Small intestine (tissue), 7 donors: ENCODE measurements at regions not wholly inside any gene's neighbourhood (a gene's known extent, or its start where the extent isn't known, plus 50 kb on each side); places are given as distances from the start of the nearest gene placed in this dataset.

Experiments
- DNase-seq, 2 donors: peaks; one replicate each; pipeline versions ENCODE4 v3.0.0 to v3.0.0-alpha.2; 2013
- FAIRE-seq: peaks from 2 replicates; lab custom pipeline; 2012; peaks lifted over from hg19 to GRCh38; lab: Jason Lieb, UNC
- H3K27ac ChIP-seq, 3 donors: one replicate each; pipeline ENCODE4 v1.5.1; 2013; ENCODE audit warnings: low read length in 2 of 3, mild to moderate bottlenecking in 2 of 3, control low read depth in 1 of 3, inconsistent platforms in 1 of 3, low read depth in 1 of 3, moderate library complexity in 1 of 3
- H3K27me3 ChIP-seq, 3 donors: one replicate each; pipeline ENCODE4 v1.6.1; 2013; ENCODE audit warnings: low read length in 3 of 3, inconsistent platforms in 1 of 3; ENCODE audit not compliant: control insufficient read depth in 3 of 3, insufficient read depth in 3 of 3
- H3K36me3 ChIP-seq, 3 donors: one replicate each; pipeline ENCODE4 v1.6.1; 2013; ENCODE audit warnings: low read length in 3 of 3, inconsistent platforms in 1 of 3, low read depth in 1 of 3, mild to moderate bottlenecking in 1 of 3, moderate library complexity in 1 of 3; ENCODE audit not compliant: control insufficient read depth in 3 of 3, insufficient read depth in 2 of 3
- H3K4me1 ChIP-seq, 3 donors: one replicate each; pipeline ENCODE4 v1.6.1; 2013; ENCODE audit warnings: low read length in 2 of 3, inconsistent platforms in 1 of 3, low read depth in 1 of 3, mild to moderate bottlenecking in 1 of 3, moderate library complexity in 1 of 3; ENCODE audit not compliant: control insufficient read depth in 3 of 3, insufficient read depth in 2 of 3
- H3K4me3 ChIP-seq, 3 donors: one replicate each; pipeline ENCODE4 v1.5.1; 2013; ENCODE audit warnings: low read length in 3 of 3, control low read depth in 1 of 3, inconsistent platforms in 1 of 3, low read depth in 1 of 3, mild to moderate bottlenecking in 1 of 3, moderate library complexity in 1 of 3
- H3K9me3 ChIP-seq, 2 donors: one replicate each; pipeline ENCODE4 v1.6.1; 2013; ENCODE audit warnings: low read depth in 1 of 2, low read length in 1 of 2; ENCODE audit not compliant: control insufficient read depth in 2 of 2, insufficient read depth in 1 of 2
- WGBS, 3 donors: extraction: QIAGEN DNeasy Blood & Tissue Kit; methylation state at CpG; one replicate each; pipeline ENCODE4 v1.1.7; 2013; 5-methylcytosine and 5-hydroxymethylcytosine counted together
- donor health status: healthy with polysubstance abuse.
- donor health status: control.
- donor health status: control.
- donor health status: Bipolar disorder and iron deficiency.
- donor health status: healthy.

- Histone ChIP-seq H3K4me3 (no peak overlapping the region), H3K27ac (peak overlapping the region; percentile 79 to 91 (median 81)), H3K9me3 (peaks cover 0 to 8% of the 10 kb centered on the region in 2 donors), H3K27me3 (no peaks in the 10 kb centered on the region), H3K4me1 (peaks cover 0 to 14% (median 2%) of the 10 kb centered on the region in 3 donors), H3K36me3 (no peaks in the 10 kb centered on the region)
- WGBS, 3 donors, result 85 to 90% (median 87%) methylated on average over 4 of the region's 4 CpGs
- no peak for FAIRE-seq
- DNase-seq, result no peak
These were observed 731.2 kb upstream of the IGFBP3 start for GRCh38 chr7:46652317-46652716.

- H3K27ac ChIP-seq, result peak overlapping the region; percentile 79 to 91 (median 81)
- peaks cover 0 to 14% (median 2%) of the 10 kb centered on the region in 3 donors for H3K4me1 ChIP-seq
- H3K36me3 ChIP-seq, result no peaks in the 10 kb centered on the region
- H3K9me3 ChIP-seq, result peaks cover 0 to 8% of the 10 kb centered on the region in 2 donors
- WGBS, 3 donors, result 15 to 61% (median 27%) methylated on average over 8 of the region's 8 CpGs
- no peak overlapping the region for H3K4me3 ChIP-seq
- no peaks in the 10 kb centered on the region for H3K27me3 ChIP-seq
- FAIRE-seq (no peak), DNase-seq (peak in 1 of 2 donors; percentile 89)
These were observed 730.6 kb upstream of the IGFBP3 start for GRCh38 chr7:46651561-46652088.

- Histone ChIP-seq H3K9me3 (peaks cover 0 to 8% of the 10 kb centered on the region in 2 donors), H3K36me3 (no peaks in the 10 kb centered on the region), H3K4me3 (no peak overlapping the region), H3K27me3 (no peaks in the 10 kb centered on the region), H3K27ac (peak overlapping the region; percentile 79 to 91 (median 81)), H3K4me1 (peaks cover 0 to 14% (median 2%) of the 10 kb centered on the region in 3 donors)
- FAIRE-seq (no peak), DNase-seq (peak; percentile 85 to 96)
- 7 to 53% (median 52%) methylated on average over 2 of the region's 2 CpGs for WGBS, 3 donors
These were observed 730.0 kb upstream of the IGFBP3 start for GRCh38 chr7:46651070-46651469.

DNA sequence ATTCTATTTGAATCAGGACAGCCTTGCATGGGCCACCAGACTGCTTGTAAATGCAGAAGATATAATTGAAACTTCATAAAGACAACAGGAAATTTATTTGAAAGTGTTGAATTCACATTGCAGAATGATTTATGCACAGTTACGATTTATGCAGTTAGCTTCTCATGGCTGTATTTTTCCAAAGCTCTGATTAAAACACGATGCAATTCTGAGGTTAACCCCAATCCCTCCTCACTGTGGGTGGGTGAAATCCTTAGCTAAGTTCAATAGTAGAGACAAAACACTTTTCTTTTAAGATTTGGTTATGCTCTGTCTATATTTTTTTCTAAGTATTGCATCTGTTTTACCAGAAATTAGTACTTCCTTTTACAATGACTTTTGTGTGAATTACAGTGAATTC lies 728.8 kb upstream of the IGFBP3 start:
- Histone ChIP-seq H3K27me3 (no peaks in the 10 kb centered on the region), H3K27ac (no peak overlapping the region), H3K9me3 (peaks cover 0 to 8% of the 10 kb centered on the region in 2 donors), H3K4me3 (no peak overlapping the region), H3K36me3 (no peaks in the 10 kb centered on the region), H3K4me1 (peaks cover 0 to 14% (median 2%) of the 10 kb centered on the region in 3 donors)
- FAIRE-seq (no peak), DNase-seq (no peak)
- WGBS, 3 donors, result 50 to 78% (median 59%) methylated on average over 2 of the region's 2 CpGs

DNA sequence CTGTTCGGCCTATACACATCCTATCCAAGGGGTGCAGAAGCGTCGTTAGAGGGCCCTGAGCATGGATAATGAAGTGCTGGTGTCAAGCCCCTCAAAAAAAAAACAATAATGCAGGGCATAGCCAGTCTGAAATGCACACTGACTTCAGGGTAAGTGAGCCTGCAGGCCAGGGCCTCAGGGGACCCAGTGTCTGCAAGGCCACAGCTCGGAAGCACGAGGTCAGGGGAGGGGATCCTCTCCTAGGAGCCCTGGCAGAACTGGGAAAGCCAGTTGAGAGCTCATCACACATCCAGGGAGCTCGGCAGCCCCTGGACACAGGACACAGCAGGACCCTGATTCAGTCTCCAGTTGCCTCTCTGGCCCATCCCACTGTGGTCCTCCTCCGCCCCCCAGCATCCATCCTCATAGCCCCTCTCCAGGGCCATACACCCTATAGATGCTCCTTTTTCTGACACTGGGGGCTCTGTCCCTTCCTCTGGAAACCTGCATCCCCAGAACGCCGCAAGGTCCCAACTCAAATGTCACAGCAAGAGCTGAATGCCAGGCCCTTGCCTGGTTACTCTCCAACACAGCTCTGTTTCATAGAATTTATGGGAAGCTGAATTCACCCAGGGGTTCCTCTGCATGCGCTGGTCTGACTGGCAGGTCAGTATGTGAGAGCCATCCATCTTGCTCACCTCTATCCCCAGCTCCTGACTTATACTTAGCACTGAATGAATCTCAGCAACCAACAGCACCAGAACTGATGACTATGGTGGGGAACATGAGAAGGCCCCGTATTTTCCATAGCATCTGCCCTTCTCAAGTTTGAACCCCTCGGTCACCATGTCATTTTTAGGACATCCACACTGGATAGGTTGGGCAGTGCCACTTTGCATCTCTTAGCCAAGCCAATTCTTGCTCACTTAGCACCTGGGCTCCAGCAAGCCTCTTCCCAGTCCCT lies 717.0 kb upstream of the IGFBP3 start:
- FAIRE-seq, result no peak
- no peak for DNase-seq

GRCh38 chr7:46636022-46636421 lies 715.0 kb upstream of the IGFBP3 start:
- Histone ChIP-seq H3K4me3 (no peak overlapping the region), H3K9me3 (no peaks in the 10 kb centered on the region), H3K27ac (no peak overlapping the region), H3K36me3 (no peaks in the 10 kb centered on the region), H3K27me3 (no peaks in the 10 kb centered on the region), H3K4me1 (no peaks in the 10 kb centered on the region)
- WGBS, 3 donors, result 70 to 84% (median 72%) methylated on average over 3 of the region's 3 CpGs
- DNase-seq (no peak), FAIRE-seq (no peak)

More for the DNA sequence above, 717.0 kb upstream of the IGFBP3 start:
- WGBS, 3 donors, result 74 to 79% (median 77%) methylated on average over 12 of the region's 12 CpGs
- H3K36me3 ChIP-seq, result no peaks in the 10 kb centered on the region
- H3K9me3 ChIP-seq, result no peaks in the 10 kb centered on the region
- H3K27ac ChIP-seq, result no peak overlapping the region
- H3K4me3 ChIP-seq, result no peak overlapping the region
- H3K4me1 ChIP-seq, result no peaks in the 10 kb centered on the region
- H3K27me3 ChIP-seq, result no peaks in the 10 kb centered on the region

DNA sequence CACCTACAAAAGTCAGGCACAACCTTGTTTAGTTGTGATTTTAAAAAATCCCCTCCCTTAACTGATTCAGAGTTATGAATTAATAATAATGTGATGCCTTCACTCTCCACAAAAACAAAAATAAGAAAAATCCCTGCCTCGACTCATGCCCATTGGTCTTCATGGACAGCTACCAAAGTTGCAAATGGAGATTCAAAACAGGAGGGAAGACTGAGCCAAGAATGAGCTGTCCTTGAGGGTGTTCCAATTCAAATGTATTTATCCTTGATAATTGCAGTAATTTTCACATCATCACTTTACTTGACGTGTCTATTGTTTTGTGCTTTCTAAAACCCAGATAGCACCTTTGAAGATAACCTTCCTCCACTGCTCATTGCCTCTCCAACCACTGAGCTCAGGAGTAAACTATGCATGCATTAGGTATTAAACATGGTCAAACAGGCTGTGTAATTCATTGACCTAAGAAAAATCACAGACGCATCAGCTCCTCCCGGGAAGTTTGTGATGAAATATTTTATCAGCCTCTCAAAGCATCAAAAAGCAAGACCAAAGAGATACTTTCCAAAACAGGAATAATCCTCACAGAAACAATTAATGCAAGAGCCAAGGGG lies 712.7 kb upstream of the IGFBP3 start:
- FAIRE-seq (no peak), DNase-seq (no peak)
- Histone ChIP-seq H3K4me1 (no peaks in the 10 kb centered on the region), H3K4me3 (no peak overlapping the region), H3K36me3 (no peaks in the 10 kb centered on the region), H3K9me3 (no peaks in the 10 kb centered on the region), H3K27ac (no peak overlapping the region), H3K27me3 (no peaks in the 10 kb centered on the region)
- WGBS, 3 donors, result 84 to 87% (median 85%) methylated on average over 4 of the region's 4 CpGs

GRCh38 chr7:46633200-46633599 lies 712.1 kb upstream of the IGFBP3 start:
- 74 to 84% (median 83%) methylated on average over 2 of the region's 2 CpGs for WGBS, 3 donors
- no peaks in the 10 kb centered on the region for H3K27me3 ChIP-seq
- H3K4me1 ChIP-seq, result no peaks in the 10 kb centered on the region
- no peaks in the 10 kb centered on the region for H3K9me3 ChIP-seq
- no peaks in the 10 kb centered on the region for H3K36me3 ChIP-seq
- no peak for FAIRE-seq
- no peak overlapping the region for H3K27ac ChIP-seq
- no peak overlapping the region for H3K4me3 ChIP-seq
- DNase-seq, result no peak
